NCI-H82 (cell line): ENCODE measurements at regions not wholly inside any gene's neighbourhood (a gene's known extent, or its start where the extent isn't known, plus 50 kb on each side); places are given as distances from the start of the nearest gene placed in this dataset.

Source experiments
- DNase-seq: peaks from one replicate; lab custom pipeline; 2025; lab: John Stamatoyannopoulos, UW

DNA sequence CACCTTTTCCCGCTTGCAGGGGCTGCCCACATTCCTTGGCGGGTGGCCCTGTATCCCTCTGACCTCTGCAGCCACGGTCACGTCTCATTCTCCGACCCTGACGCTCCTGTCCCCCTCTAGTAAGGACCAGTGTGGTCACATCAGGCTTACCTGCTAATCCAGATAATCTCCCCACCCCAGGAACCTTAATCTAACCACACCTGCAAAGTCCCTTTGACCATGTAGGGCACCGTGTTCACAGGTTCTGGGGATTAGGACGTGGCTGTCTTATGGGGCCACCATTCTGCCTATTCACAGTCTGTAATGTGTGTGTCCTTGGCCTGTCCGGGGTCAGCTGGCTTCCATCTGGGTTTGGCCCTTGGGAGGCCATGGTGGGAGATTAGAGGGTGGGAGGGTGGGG, 368.9 kb downstream of the AACS start:
- DNase-seq = no peak

DNA sequence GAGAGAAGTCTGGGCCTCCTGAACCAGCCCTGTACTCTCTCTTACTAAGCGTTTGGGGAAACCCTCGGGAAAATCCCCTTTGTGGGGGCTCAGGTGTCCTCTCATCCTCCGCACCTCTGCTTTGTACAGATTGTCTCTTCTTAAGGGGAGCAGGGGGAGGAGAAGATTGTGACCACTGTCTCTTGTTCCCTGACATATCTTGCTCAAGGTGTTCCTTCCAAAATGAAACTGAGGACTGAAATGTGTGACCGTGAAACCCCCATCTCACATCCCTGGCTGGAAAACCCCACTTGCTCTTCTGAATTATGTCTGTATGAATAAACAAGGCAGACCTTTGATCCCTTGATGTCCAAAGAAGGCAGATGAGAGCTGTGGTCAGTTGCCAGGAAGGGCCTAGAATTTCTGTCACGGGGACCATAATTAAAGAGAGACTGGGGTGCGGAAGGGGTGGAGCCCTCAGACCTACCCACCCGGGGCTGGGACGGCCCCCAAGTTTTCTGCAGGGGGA, 369.8 kb downstream of the AACS start:
- DNase-seq = no peak

DNA sequence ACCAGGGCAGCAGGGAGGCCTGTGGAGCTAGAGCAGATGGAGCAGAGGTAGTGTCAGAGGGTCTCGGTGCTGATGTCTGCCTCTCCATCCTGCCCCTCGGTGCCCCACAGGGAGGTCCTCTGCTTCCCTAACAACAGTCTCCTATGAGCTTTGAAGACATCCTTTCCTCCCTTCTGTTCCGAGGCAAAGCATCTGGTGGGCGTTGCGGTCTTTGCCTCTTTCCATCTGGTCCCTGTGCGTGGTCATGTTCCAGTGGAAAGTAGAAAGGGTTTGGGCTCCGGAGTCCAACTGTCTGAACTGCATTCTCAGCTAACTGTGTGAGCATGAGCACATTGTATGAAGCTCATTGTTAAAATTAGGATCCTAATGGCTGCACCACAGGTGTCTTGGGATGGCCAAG, 370.6 kb downstream of the AACS start:
- DNase-seq = no peak

DNA sequence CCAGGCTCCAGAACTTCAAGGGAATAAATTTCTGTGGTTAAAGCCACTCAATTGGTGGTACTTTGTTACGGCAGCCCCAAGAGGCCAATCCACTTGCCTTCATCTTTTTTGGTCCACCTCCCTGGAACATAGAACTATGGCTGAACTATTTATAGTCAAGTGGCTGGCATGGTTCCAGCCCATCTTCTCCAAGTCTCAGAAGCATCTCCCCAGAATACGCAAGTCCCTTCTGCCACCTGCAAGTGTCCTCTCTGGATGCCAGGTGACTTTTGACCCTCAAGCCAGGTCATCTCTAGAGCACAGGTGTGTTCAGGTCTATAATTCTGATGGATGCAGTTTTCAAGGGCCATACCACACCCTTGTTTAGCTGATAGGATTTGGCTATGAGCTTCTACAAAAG, 371.5 kb downstream of the AACS start:
- DNase-seq = no peak

DNA sequence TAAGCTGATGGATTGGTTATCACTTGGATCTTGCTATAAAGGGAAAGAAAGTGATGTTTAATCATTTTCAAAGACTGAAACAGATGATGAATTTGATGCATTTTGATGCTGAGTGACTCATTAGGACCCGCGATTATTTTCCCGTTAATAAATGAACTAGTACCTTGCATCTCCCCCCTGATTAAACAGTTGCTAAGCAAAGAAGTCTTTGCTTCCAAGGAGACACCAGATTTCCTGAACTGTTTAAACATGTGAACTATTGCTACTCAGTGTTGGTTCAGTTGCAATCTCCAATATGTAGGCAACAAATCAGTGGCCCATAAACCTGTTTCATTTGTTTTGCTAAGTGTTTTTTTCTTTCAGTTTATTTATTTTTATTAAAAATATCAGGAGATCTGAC, 375.2 kb downstream of the AACS start:
- DNase-seq = no peak

DNA sequence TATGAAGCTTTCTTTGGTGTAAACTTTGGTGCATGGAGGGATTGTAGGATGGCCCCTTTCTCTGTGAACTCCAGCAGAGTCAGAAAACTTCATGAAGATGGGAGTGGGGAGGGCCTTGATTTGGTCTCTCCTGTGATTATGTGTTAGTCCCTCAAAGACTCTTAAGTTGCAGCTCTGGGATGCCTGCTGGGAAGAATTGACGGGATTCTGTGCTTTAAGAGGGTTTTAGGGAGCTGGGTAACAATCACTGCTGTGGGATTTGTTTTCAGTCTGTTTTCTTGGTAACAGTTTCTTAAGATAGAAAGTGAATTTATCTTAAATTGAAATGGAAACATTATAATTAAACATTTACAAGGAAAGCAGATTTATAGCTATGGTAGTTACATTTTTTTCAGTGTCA, 378.1 kb downstream of the AACS start:
- no peak for DNase-seq

DNA sequence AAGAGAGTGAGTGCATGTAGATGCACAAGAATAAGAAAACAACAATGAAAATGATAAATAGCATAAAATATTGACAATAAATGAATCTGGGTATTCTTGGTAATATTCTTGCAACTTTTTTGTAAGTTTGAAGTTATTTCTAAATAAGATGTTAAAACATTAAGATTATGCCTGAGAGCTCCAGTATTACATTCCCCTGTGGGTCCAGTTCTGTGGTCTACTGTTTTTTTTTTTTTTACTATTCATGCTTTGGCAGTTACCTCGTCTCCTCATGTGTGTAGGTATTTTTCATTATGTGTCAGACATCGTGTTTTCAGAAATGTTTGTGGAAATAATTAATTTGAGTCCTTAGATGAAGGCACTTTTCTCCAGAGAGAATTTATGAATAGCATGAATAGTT, 386.2 kb downstream of the AACS start:
- no peak for DNase-seq

DNA sequence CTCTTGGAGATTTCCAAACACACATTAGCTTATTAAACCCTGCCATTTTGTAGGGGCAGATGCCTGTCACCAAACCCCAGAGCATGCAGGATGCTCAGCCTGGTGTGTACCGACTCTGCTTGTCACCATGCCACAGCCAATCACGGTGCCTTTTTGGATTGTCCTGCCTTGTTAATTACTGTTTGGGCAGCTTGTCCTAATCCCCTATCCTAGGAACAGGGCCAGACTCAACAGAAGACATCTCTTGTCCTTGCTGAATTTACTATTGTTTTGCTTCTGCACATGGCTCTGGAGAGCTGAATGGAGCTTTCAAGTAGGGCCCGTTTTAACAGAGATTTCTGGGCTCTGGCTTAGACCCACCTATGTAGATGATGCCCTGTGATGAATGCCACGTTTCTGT, 388.5 kb downstream of the AACS start:
- peak; percentile 4 for DNase-seq

DNA sequence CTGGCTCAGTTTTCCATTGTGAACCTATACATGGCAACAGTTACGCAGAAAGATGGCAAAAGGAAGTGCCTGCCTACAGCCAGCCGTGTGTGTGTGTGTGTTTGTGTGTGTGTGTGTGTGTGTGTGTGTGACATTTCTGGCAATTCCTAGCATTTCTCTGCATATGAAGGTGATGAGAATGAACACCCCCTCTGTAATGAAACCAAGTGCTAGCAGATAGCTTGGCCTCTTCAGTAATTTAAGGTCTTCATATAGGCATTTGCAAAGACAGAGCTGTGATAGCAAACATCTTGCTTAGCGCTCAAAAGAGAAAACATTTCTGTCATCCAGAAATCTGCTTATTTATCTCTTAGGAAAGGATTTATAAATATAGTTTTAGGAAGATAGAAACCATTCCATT, 389.1 kb downstream of the AACS start:
- no peak for DNase-seq

DNA sequence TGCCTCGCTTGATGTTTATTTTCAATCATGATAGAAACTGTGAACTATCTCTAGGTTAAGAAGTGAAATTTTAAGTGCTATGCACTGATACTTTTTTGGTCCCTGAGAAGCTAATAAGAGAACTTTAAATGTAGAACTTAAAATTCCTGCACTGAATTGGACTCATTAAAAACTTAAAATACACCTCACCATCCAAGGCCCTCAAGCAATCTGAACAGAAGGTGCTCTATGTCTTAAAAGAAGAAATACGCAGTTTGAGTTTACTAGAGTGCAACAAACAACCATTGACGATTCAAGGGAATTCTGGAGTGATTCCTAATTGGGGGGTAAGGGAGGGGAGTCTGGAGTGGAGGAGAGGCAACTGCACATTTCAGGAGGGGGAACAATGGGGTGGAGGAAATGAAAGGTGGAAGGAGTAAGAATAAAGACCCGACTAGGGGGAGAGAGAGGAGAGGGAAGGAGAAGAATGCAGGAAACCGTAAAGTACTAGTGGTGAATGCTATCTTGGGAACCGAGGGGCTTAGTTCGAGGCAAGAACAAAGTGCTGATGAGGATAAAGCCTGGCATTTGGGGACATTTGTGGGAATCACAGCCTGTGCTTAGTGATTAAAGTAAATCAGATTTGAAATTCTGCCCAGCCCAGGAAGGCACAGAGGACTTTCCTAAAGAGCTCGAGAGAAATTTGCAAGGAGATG, 389.7 kb downstream of the AACS start:
- peak; percentile 21 for DNase-seq

DNA sequence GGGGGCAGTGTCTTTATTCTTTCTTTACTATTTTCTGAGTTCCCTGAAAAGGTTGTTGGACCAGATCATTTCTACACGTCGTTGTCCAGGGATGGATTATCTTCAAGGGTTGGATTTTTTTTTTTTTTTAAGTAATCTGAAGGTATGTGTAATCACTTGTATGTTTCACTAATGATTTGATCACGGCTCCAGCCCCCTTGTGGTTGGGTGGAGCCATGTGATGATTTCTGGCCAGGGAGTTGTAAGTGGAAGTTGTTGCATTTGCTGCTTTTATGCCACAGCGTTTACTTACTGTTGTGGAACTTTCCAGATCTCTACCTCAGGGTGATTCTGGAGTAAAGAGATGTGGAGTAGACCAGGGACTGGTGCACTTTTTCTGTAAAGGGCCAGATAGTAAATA, 390.3 kb downstream of the AACS start:
- DNase-seq = peak; percentile 34

DNA sequence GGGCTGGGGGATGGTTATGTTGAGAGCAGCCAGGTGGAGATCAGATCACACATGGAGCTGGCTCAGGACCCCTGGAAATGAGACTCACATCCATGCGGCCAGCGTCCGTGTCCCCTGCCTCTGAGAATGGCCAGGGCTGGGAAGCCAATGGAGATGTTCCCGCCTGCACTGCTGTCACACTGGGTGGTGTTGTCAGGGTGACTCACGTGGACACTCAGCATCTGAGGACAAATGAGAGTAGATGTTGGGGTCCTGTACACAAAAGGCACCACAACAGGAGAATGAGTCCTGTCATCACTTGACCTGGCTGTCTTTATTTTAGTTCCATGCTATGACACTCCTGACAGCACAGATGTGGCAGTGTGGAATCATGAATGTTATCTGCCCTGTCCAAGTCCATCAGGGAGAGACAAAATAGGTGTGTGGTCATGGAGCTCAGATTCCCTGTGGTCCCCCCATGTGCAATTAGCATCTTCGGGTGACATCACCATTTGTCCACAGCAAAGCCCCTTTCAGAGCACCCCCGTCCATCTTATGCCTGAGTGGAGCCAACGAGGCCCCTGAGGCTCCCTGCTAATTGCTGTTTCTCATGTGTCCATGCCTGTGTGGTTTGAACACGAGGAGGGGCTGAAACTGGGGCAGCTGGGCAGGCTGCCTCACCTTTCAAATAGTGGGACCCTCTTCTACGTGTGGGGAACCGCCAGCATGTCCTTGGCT, 393.5 kb downstream of the AACS start:
- no peak for DNase-seq

DNA sequence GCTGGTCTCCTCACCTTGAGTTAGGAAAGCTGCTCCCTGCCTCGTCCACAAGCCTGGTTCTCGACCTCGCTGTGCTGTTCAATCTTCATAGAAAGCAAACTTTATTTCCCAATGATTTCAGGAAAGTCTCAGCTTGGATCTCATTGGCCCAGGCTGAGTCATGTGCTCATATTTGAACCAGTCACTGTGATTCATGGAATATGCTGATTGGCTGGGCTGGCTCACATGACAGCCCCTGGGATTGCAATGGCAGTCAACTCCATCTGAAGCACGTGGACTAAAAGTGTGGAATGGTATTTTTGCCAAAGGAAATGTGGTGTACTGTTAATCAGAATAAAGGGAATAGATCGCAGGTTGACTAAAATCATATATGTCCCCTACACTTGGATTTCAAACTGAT, 396.6 kb downstream of the AACS start:
- DNase-seq = no peak

DNA sequence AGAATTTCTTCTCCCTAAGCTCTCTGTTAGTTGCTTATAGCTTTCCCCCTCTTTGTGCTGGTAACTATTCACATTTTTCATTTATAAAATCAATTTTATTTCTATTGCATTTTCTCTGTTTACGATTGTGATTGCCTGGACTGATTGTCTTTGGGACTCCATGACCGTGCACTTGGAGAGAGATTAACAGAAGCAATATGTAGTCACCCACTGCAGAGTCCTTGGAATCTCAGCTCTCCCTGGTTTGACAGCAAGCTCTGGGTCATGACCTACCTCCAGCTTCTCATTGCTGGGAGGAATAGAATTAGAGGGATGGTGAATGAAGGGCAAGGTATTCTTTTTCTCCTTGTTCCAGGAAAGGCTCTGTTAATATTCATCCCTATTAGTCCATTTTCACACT, 398.2 kb downstream of the AACS start:
- no peak for DNase-seq

DNA sequence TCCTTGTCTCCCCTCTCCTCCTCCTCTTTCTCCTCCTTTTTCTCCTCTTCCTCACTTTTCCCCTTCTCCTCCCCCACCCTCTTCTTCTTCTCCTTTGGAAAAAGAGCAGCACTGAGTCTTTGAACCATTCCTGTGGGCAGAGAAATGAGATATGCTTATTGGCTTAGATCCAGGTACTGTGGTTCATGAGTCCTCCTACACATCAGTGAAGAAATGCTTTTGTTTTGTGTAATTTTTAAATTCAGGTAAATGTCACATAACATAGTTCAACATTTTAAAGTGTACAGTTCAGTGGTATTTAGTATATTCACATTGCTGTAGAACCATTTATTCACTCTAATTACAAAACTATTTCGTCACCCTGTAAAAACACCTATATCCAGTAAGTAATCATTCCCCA, 402.1 kb downstream of the AACS start:
- no peak for DNase-seq

DNA sequence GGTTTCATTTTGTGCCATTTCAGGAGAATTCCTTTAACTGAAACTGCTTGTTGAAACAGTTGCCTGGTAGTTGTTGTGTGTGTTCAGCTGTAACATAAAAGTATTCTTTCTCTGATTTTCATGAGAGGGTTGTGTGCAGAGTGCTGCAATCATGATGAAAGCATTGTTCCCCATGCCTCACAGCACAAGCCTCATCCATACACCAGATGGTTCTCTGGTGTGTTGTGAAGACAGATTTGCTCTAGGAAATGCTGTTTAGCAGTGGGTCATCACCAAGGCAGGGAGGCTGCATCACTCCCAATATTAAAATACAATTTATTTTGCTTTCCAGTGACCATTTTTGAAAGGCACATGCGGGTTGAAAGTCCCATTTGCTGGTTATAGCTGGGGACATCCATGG, 404.4 kb downstream of the AACS start:
- no peak for DNase-seq

DNA sequence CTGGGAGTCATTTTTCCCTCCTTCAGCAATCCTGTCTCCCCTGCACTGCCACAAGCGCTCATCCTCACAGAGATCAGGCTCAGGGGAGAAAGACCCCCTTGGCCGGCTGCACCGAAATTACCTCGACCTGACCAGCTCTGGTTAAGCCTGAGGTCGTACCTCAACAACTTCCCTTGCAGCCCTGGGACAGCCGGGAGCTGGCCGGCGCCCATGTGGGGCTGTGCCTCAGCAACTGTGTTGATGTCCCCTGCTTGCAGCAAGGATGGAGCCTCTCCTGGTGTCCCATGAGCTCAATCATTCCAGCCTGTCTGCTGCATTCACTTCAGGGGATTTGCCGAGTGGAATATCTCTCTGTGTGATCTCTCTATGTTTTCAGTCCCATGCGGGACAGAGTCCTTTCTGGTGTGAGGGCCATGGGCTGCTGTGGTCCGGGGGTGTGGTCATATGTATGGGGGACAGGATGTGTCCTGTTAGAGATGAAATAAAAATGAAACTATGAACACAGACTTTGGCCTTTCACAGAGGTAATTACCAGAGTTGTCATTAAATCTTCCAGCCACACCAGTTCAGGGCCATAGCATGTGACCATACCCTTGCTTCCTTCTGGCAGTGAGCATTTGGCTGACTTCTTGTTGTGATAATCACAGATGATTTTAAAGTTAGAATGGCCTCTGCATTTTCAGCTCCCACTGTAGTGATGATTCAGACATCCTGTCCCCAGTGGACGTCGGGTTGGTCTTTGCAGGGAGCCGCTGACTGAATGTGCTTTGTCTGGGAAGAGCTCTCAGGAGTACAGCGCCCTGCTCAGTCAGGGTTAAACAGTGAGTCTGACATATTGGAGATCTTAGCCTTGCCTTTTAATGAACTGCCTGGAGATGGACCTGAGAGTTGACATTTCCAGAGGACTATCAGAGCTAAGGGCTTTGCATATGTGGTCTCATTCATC, 405.9 kb downstream of the AACS start:
- DNase-seq = no peak

DNA sequence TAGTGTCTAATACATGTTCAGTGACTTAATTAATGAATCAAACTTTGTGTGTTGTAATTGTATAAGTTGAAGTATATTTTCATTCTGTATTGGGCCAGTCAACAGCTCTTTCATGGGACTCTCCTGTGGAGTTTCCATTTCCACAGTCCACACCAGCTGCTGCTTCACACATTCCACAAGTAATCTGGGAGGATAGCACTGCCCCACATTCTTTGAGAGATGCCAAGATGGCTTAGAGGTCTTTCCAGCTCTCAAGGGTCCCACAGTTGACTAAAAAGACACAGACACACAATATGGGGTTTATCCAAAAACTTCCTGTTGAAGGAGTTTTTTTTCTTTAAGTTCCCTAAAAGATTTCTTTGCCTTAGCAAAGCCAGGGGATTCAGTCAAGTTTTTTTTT, 408.3 kb downstream of the AACS start:
- DNase-seq = no peak

DNA sequence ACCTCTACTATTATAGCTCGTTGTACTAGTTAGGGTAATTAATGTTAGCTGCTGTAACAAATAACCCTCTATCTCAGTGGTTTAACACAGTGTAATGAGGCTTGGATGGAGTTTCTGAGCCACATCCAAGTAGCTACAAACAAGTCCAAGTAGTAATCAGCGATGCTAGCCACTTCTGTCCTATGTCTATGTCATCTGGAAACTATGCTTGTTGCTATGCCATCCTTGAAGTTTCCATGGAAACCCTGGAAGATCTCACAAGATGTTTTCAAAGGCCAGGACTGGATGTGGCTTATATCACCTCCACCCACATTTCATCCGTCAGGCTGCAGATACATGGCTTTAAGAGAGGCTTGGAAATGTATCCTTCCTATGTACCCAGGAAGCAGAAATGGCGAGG, 422.1 kb downstream of the AACS start:
- DNase-seq = no peak

DNA sequence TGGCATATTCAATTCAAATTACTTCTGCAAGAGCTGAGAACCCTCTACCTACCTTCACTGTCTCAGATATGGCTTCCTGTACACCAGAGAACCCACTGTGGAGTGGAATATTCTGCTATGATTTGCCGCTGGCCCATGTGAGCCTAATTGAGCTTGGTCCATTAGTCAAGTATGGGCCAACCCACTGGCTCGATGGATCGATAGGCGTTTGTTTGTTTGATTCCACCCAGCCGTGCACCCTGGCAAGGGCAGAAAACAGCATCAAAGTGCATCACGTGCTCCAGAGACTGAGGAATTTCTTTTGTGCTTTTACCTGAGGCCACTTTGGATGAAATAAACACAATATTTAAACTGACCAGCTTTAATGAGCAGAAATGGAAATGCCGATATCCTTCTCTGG, 426.3 kb downstream of the AACS start:
- DNase-seq = no peak

DNA sequence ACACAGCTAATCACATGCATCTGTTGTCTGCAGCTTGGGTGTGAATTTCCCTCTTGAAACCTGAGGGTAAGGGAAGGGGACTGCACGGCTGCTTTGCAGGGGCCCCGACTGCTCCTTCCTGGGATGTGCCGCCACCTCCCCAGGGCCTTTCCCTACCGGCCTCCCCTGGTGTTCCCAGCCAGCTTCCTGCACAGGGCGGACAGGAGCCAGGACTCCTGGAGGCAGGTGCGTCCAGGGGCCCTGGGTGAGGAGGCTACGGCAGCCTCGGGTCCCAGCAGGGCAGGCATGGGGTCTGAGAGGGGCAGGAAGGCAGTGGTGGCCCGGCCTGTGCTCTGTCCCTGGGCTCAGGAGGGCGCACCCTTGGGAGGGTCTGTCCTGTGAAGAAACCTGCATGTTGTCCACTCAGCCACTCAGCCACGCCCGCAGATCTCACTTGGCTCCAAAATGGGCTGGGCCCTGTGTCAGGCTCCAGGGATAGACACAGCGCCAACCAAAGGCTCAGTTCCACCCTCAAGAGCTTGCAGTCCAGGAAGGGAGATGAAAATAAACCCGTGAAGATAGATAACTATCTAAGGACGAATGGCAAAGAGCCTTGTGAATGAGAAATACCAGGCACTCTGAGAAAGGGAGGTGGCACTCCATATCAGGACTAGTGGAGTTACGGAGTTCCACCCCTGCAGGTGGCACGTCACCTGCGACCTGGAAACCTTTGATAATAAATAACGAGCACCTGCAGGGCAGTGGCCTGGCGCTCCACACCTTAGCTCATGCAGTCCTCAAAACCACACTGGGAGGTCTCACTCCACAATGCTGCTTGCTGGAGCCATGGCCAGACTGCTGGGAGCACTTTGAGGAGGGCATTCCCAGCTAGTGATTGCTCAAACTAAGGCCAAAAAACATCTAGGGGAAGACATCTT, 427.4 kb downstream of the AACS start:
- DNase-seq = no peak
